ENCODE measurements at regions not wholly inside any gene's neighbourhood (a gene's known extent, or its start where the extent isn't known, plus 50 kb on each side); places are given as distances from the start of the nearest gene placed in this dataset.
A peak's percentile ranks its signal among the peaks of the same experiment; 100 is the strongest.

- H2BK15ac ChIP-seq (ENCODE audit: low read depth, low read length): no peak overlapping the region
- peak overlapping the region; percentile 87 for H2AFZ ChIP-seq (ENCODE audit: low read length)
- DNase-seq: no peak
Observed at GRCh38 chr3:102536456-102536855, 101.6 kb downstream of the ZPLD1 start.

More at GRCh38 chr3:102536456-102536855, 101.6 kb downstream of the ZPLD1 start:
- Histone ChIP-seq H3K9me3 (ENCODE audit: control insufficient read depth, low read depth, low read length) (no peaks in the 10 kb centered on the region), H2BK5ac (ENCODE audit: insufficient read length, low read length) (no peak overlapping the region), H4K91ac (ENCODE audit: insufficient read length, low read depth, low read length) (no peak overlapping the region), H3K79me2 (ENCODE audit: insufficient read depth, low read length) (no peaks in the 10 kb centered on the region), H3K23ac (ENCODE audit: insufficient read length, low read depth, low read length) (no peak overlapping the region), H4K5ac (ENCODE audit: insufficient read length, low read depth, low read length) (no peak overlapping the region), H3K23me2 (ENCODE audit: insufficient read length, low read depth, low read length, poor library complexity, severe bottlenecking) (no peaks in the 10 kb centered on the region), H2BK120ac (ENCODE audit: low read depth, low read length, poor library complexity, severe bottlenecking) (no peak overlapping the region), H3K9ac (ENCODE audit: extremely low read depth, insufficient read length, low read length) (no peak overlapping the region), H3K27me3 (ENCODE audit: insufficient read depth, low read length) (no peaks in the 10 kb centered on the region), H3K27ac (ENCODE audit: insufficient read length, low read depth, low read length) (no peak overlapping the region), H3K4ac (ENCODE audit: low read depth, low read length) (no peak overlapping the region), H2BK20ac (ENCODE audit: low read depth, low read length, poor library complexity, severe bottlenecking) (no peak overlapping the region), H2AK5ac (ENCODE audit: insufficient read length, low read length) (no peak overlapping the region), H4K8ac (replicated peaks; ENCODE audit: insufficient read length, low read depth, low read length) (no peak overlapping the region), H2BK12ac (ENCODE audit: insufficient read length, low read depth, low read length) (no peak overlapping the region), H3T11ph (ENCODE audit: low read length) (no peak overlapping the region), H3K56ac (ENCODE audit: insufficient read length, low read depth, low read length) (no peak overlapping the region), H3K18ac (ENCODE audit: insufficient read length, low read depth, low read length) (no peak overlapping the region), H3K79me1 (ENCODE audit: insufficient read depth, low read depth, low read length, poor library complexity, severe bottlenecking) (no peaks in the 10 kb centered on the region), H3K4me2 (ENCODE audit: insufficient read depth, insufficient read length, low read length) (no peak overlapping the region), H3K14ac (ENCODE audit: insufficient read depth, low read length) (no peak overlapping the region), H4K20me1 (ENCODE audit: control insufficient read depth, insufficient read depth, insufficient read length) (no peaks in the 10 kb centered on the region), H3K4me1 (ENCODE audit: insufficient read depth, low read length) (no peaks in the 10 kb centered on the region)
- Mint-ChIP-seq H3K27me3 (ENCODE audit: low read depth) (no peaks in the 10 kb centered on the region), H3K36me3 (ENCODE audit: insufficient read depth in 1 of 3, low read depth in 3 of 3) (no peaks in the 10 kb centered on the region), H3K27ac (no peak overlapping the region), H3K9me3 (no peaks in the 10 kb centered on the region), H3K4me1 (no peaks in the 10 kb centered on the region), H3K4me3 (no peak overlapping the region)
- no CpG with 5 or more reads among the region's 7 CpGs for WGBS (ENCODE audit: extremely low coverage, insufficient read length, low lambda C conversion rate)
- peak; percentile 57 for TF ChIP-seq CTCF (conservative IDR thresholded peaks at IDR 0.05)
